Panc1 (cell line): ENCODE measurements at regions not wholly inside any gene's neighbourhood (a gene's known extent, or its start where the extent isn't known, plus 50 kb on each side); places are given as distances from the start of the nearest gene placed in this dataset.

Source experiments
- POLR2AphosphoS5 ChIP-seq: IDR thresholded peaks from 2 replicates; pipeline ENCODE4 v1.6.1; 2012; ENCODE audit warnings: mild to moderate bottlenecking, low read depth, low read length, moderate library complexity
- TCF7L2 ChIP-seq: IDR thresholded peaks from 2 replicates; pipeline ENCODE4 v1.6.1; 2011; ENCODE audit warnings: mild to moderate bottlenecking, low read depth, low read length, inconsistent platforms
- TF ChIP-seq, protein P1 (sequence below): fragments of 450-650 bp; IDR thresholded peaks from 2 replicates; pipeline ENCODE4 v1.5.1; 2017; ENCODE audit warnings: mild to moderate bottlenecking

DNA sequence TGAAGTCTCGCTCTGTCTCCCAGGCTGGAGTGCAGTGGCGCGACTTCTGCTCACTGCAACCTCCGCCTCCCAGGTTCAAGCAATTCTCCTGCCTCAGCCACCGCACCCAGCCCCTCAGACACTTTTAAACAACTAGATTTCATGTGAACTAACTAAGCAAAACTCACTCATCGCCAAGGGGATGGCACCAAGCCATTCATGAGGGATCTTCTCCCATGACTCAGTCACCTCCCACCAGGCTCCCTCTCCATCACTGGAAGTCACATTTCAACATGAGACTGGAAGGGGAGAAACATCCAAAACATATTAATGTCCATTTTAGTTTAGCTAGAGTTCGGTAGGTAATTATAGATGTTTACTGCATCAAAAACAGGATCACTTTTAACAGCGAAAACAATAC lies 95.9 kb upstream of the PRL start:
- TF ChIP-seq, protein P1, sequence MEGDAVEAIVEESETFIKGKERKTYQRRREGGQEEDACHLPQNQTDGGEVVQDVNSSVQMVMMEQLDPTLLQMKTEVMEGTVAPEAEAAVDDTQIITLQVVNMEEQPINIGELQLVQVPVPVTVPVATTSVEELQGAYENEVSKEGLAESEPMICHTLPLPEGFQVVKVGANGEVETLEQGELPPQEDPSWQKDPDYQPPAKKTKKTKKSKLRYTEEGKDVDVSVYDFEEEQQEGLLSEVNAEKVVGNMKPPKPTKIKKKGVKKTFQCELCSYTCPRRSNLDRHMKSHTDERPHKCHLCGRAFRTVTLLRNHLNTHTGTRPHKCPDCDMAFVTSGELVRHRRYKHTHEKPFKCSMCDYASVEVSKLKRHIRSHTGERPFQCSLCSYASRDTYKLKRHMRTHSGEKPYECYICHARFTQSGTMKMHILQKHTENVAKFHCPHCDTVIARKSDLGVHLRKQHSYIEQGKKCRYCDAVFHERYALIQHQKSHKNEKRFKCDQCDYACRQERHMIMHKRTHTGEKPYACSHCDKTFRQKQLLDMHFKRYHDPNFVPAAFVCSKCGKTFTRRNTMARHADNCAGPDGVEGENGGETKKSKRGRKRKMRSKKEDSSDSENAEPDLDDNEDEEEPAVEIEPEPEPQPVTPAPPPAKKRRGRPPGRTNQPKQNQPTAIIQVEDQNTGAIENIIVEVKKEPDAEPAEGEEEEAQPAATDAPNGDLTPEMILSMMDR = no peak
- TF ChIP-seq POLR2AphosphoS5 (no peak), TCF7L2 (no peak)
